HepG2 (cell line): ENCODE measurements at regions not wholly inside any gene's neighbourhood (a gene's known extent, or its start where the extent isn't known, plus 50 kb on each side); places are given as distances from the start of the nearest gene placed in this dataset.

ENCODE experiments used
- ATF1 ChIP-seq: IDR thresholded peaks from 2 replicates; pipeline ENCODE4 v1.6.1; 2016; ENCODE audit warnings: mild to moderate bottlenecking, control low read depth
- CTCF ChIP-seq: sonication (generic); formaldehyde crosslinking; IDR thresholded peaks from 2 replicates; pipeline ENCODE4 v1.5.0; 2020; ENCODE audit warnings: mild to moderate bottlenecking, missing genetic modification reagents, moderate library complexity
- KLF6 ChIP-seq: IDR thresholded peaks from 2 replicates; pipeline ENCODE4 v1.8.0; 2016; ENCODE audit warnings: missing biosample characterization, missing genetic modification reagents
- MTA3 ChIP-seq: sonication (generic); formaldehyde crosslinking; IDR thresholded peaks from 2 replicates; pipeline ENCODE4 v1.4.0; 2020; ENCODE audit warnings: missing genetic modification reagents
- NFYC ChIP-seq: IDR thresholded peaks from 2 replicates; pipeline ENCODE4 v1.6.1; 2016; ENCODE audit warnings: missing genetic modification reagents, missing compliant biosample characterization
- USF2 ChIP-seq, 2 experiments: sonication (generic) in 1 of 2; formaldehyde crosslinking in 1 of 2; IDR thresholded peaks; 2 replicates each; pipeline versions ENCODE4 v1.5.1 to v1.6.1; 2011 to 2020; ENCODE audit warnings: borderline replicate concordance in 1 of 2, low read depth in 1 of 2, low read length in 1 of 2, mild to moderate bottlenecking in 1 of 2, missing genetic modification reagents in 1 of 2, moderate library complexity in 1 of 2
- ZFP91 ChIP-seq: sonication (generic); formaldehyde crosslinking; IDR thresholded peaks from 2 replicates; pipeline ENCODE4 v1.9.0; 2022; ENCODE audit warnings: missing genetic modification reagents, mild to moderate bottlenecking, borderline replicate concordance
- ZNF337 ChIP-seq: sonication (generic); formaldehyde crosslinking; IDR thresholded peaks from 2 replicates; pipeline ENCODE4 v1.5.1; 2020; ENCODE audit warnings: missing genetic modification reagents, low read depth, mild to moderate bottlenecking, borderline replicate concordance

GRCh38 chr2:224151680-224152310, 112.7 kb upstream of the SERPINE2 start (continued):
- TF ChIP-seq ZFP91: no peak
- no peak for TF ChIP-seq ATF1 (CRISPR knock-in tag)
- no peak for TF ChIP-seq CTCF
- 0 out of 2 replicates have a peak, but pooled peaks have one; percentile 11 for TF ChIP-seq KLF6 (CRISPR knock-in tag)
- 0 out of 2 replicates have a peak, but pooled peaks have one; percentile 24 for TF ChIP-seq NFYC
- no peak for TF ChIP-seq MTA3
- TF ChIP-seq ZNF337: no peak
- peak; percentile 38; the same call in 1 of the 2 replicates for TF ChIP-seq USF2 (IDR thresholded peaks at IDR 0.05; ENCODE audit: low read depth, low read length)
- no peak for TF ChIP-seq USF2 (CRISPR knock-in tag; IDR thresholded peaks at IDR 0.05; ENCODE audit: borderline replicate concordance)
